ENCODE measurements at regions not wholly inside any gene's neighbourhood (a gene's known extent, or its start where the extent isn't known, plus 50 kb on each side); places are given as distances from the start of the nearest gene placed in this dataset.

GRCh38 chr9:86648828-86649170 lies 294.6 kb upstream of the TUT7 start:
- H3K4me3 Mint-ChIP-seq (ENCODE audit: unreplicated experiment) = no peak overlapping the region
- H3K27me3 Mint-ChIP-seq (ENCODE audit: unreplicated experiment) = peaks cover 1% of the 10 kb centered on the region
- H3K9me3 Mint-ChIP-seq (ENCODE audit: unreplicated experiment) = no peaks in the 10 kb centered on the region
- DNase-seq (ENCODE audit: extremely low spot score, unreplicated experiment) = no peak
- no peak overlapping the region for H3K27ac Mint-ChIP-seq (ENCODE audit: unreplicated experiment)
- no peaks in the 10 kb centered on the region for H3K36me3 Mint-ChIP-seq (ENCODE audit: unreplicated experiment)
- H3K4me1 Mint-ChIP-seq (ENCODE audit: unreplicated experiment) = peaks cover 7% of the 10 kb centered on the region
- TF ChIP-seq CTCF (IDR thresholded peaks at IDR 0.05) = no peak

GRCh38 chr9:86648156-86648827 lies 294.1 kb upstream of the TUT7 start:
- Mint-ChIP-seq H3K27me3 (ENCODE audit: unreplicated experiment) (peaks cover 1% of the 10 kb centered on the region), H3K27ac (ENCODE audit: unreplicated experiment) (no peak overlapping the region), H3K36me3 (ENCODE audit: unreplicated experiment) (no peaks in the 10 kb centered on the region), H3K4me3 (ENCODE audit: unreplicated experiment) (no peak overlapping the region), H3K4me1 (ENCODE audit: unreplicated experiment) (peaks cover 7% of the 10 kb centered on the region), H3K9me3 (ENCODE audit: unreplicated experiment) (no peaks in the 10 kb centered on the region)
- DNase-seq (ENCODE audit: extremely low spot score, unreplicated experiment) = no peak
- TF ChIP-seq CTCF (IDR thresholded peaks at IDR 0.05) = no peak

- no peaks in the 10 kb centered on the region for H3K9me3 Mint-ChIP-seq (ENCODE audit: unreplicated experiment)
- no peak overlapping the region for H3K27ac Mint-ChIP-seq (ENCODE audit: unreplicated experiment)
- H3K4me3 Mint-ChIP-seq (ENCODE audit: unreplicated experiment) = no peak overlapping the region
- peaks cover 3% of the 10 kb centered on the region for H3K4me1 Mint-ChIP-seq (ENCODE audit: unreplicated experiment)
- no peak for DNase-seq (ENCODE audit: extremely low spot score, unreplicated experiment)
- no peak for TF ChIP-seq CTCF (IDR thresholded peaks at IDR 0.05)
- no peaks in the 10 kb centered on the region for H3K27me3 Mint-ChIP-seq (ENCODE audit: unreplicated experiment)
- no peaks in the 10 kb centered on the region for H3K36me3 Mint-ChIP-seq (ENCODE audit: unreplicated experiment)
These were observed 291.1 kb upstream of the TUT7 start for GRCh38 chr9:86645303-86645702.

- Mint-ChIP-seq H3K4me1 (ENCODE audit: unreplicated experiment) (peaks cover 6% of the 10 kb centered on the region), H3K27ac (ENCODE audit: unreplicated experiment) (no peak overlapping the region), H3K4me3 (ENCODE audit: unreplicated experiment) (no peak overlapping the region), H3K36me3 (ENCODE audit: unreplicated experiment) (no peaks in the 10 kb centered on the region), H3K9me3 (ENCODE audit: unreplicated experiment) (no peaks in the 10 kb centered on the region), H3K27me3 (ENCODE audit: unreplicated experiment) (no peaks in the 10 kb centered on the region)
- no peak for TF ChIP-seq CTCF (IDR thresholded peaks at IDR 0.05)
- DNase-seq (ENCODE audit: extremely low spot score, unreplicated experiment) = no peak
These were observed 290.4 kb upstream of the TUT7 start for GRCh38 chr9:86644675-86645034.

- H3K4me1 Mint-ChIP-seq (ENCODE audit: unreplicated experiment) = peaks cover 8% of the 10 kb centered on the region
- H3K27me3 Mint-ChIP-seq (ENCODE audit: unreplicated experiment) = no peaks in the 10 kb centered on the region
- no peak for DNase-seq (ENCODE audit: extremely low spot score, unreplicated experiment)
- no peak overlapping the region for H3K27ac Mint-ChIP-seq (ENCODE audit: unreplicated experiment)
- H3K9me3 Mint-ChIP-seq (ENCODE audit: unreplicated experiment) = no peaks in the 10 kb centered on the region
- no peak for TF ChIP-seq CTCF (IDR thresholded peaks at IDR 0.05)
- H3K4me3 Mint-ChIP-seq (ENCODE audit: unreplicated experiment) = no peak overlapping the region
- H3K36me3 Mint-ChIP-seq (ENCODE audit: unreplicated experiment) = no peaks in the 10 kb centered on the region
These were observed 289.9 kb upstream of the TUT7 start for GRCh38 chr9:86643946-86644674.

Measured in osteocyte (in vitro differentiated cells).